ENCODE measurements at regions not wholly inside any gene's neighbourhood (a gene's known extent, or its start where the extent isn't known, plus 50 kb on each side); places are given as distances from the start of the nearest gene placed in this dataset.

DNA sequence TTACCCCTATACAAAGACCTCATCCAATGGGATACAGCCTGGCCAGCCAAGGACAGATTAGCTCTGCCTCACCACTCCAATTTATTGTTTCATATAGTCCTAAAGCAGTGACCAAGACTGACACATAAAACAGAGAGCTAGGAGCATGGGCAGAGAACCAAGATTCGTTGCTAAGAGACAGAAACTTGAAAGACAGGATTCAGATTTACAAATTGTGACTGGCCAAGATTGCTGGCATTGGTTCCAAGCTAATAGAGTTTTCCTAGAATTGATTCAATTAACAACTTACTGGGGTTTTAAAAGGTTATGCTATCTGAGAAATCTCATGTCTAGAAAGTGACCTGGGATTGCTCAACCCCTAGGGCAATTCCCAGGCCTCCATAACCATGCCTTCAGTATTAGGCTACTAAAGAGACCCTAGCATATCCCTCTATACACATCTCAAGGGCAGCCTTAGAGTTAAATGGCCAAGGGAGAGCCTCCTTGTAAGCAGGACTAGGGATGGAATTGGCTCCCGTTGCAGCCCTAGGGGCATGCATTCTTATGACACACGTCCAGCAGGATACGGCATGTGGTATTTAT is 75.6 kb downstream of the ICOS start:
- DNase-seq, result peak; percentile 89

DNA sequence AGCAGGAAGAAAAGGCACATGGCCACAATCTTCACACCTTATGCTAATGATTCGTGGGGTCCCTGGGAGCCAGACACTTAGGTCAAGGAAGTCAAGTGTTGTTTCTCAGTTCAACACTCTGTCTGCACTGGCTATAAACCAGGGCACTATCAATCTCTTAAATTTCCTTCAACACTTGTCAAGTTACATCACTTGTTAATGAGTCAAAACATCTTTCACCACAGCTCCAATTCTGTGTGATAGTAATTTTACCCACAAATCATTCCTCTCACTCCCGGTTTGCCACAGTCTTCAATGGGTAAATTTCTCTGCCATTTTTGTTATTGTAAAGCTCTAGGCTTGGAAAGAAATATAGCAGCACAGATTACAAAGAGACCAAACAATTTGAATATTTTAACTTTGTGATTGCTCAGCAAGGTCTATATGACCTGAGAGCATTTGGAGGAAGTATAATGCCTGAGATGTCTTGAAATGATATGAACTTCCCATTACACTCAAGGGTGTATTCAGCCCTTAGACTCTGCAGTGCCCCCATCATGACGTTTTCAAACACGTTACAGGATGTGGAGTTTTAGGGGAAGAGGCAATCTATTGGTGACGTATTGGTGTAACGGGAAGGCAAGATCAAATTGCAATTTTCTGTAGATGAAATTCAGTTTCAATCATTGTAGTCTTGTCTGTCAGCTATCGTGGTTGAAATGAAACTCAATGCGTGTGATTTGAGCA is 78.7 kb downstream of the ICOS start:
- no peak for DNase-seq

GRCh38 chr2:204018717-204019116 is 82.2 kb downstream of the ICOS start:
- DNase-seq, result no peak

GRCh38 chr2:204019572-204020501 is 83.3 kb downstream of the ICOS start:
- no peak for DNase-seq

DNA sequence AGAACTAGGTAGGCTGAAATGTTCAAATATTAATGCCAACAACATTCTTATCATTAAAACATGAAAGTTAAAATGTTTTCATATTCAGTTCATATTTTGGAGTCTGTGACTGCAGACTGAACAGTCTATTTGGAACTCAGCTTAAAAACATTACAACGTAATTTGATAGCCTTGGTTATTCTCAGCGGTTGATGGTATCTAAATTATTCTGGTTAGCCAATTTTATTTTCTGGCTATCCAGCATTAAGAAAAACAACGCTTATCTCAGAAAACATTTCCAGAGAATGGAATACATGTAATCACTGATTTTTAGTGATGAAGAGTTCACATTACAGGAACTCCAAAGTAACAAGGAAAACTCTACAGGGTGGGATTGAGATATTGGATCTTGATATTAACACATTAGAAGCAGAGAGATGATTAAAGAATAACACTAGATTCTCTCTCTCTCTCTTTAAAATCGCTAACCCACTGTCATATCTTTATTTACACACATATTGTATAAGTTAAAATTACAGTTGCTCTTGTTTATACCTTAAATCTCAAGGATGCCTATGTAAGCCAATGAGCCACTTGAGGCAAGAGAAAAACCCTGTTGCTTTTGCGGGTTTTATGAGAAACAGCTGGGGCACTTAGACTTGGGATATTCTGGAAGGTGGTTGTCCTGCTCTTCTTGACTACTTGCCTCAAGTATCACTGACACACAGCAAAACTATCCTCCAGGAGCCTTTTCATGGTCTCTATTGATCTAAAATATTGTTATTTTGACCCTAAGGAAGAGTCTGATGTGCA is 84.9 kb downstream of the ICOS start:
- DNase-seq, result peak; percentile 1

- no peak for DNase-seq
Observed at GRCh38 chr2:204022550-204022949, 86.0 kb downstream of the ICOS start.

GRCh38 chr2:204023088-204023487 is 86.5 kb downstream of the ICOS start:
- DNase-seq, result no peak

DNA sequence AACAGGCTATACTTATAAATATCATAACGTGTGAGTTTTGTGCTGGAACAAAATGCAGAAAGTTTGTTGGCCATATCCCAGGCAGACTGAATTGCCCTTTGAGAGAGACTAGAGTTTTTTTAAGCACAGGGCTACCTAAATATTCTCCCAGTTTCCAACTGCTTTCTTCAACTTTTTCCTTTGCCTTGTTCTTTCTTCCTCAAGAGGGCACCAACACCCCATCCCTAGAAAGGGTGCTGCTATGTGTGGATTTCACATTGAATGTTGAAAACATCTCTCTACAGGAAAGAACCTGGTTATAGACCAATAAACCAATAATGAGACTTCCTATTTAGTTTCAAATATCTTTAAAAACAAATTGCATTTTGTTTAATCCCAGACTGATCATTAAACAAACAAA is 87.9 kb downstream of the ICOS start:
- peak; percentile 45 for DNase-seq

DNA sequence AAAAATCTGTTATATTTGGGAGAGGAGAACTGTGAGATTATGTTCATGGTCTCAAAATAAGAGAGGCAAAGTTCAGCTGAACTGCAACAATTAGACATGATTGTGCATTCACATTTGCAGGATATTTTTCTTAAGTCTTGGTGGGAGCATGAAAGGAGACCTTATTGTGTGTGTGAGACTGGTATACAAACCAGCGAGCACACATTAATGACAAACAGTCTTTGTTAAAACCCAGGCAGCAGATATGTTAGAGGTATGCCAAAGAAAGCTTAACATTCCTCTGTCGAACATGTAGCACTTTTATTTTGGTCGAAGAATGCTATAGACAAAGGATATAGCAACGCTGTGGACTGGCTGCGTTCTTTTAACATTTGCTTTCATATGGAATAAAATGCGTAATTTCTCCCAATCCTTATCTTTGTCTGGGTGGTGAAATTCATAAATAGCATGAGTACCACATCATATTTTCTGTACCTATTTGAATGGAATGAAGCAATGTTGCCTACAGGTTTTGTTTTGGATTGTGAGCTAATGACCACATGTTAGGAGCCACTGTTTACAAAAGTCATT is 88.4 kb downstream of the ICOS start:
- DNase-seq, result no peak

- no peak for DNase-seq
Observed at GRCh38 chr2:204026294-204026693, 89.7 kb downstream of the ICOS start.

DNA sequence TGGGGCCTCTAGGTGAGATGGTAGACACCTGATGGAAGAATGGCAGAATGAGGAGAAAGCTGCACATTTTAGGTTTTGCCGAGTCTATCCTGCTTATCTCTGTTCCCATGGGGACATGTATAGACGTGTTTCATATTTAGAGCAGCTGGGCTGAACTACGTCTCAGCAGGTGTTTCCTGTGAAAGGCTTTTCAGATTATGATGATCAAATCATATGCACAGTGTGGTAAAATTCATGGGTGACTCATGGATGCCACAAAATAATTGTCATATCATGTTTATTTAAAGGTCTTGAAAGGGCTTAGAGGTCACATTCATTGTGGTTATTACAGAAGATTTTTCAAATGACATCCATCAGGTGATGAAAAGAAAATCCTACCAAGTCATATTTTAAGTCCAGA is 90.5 kb downstream of the ICOS start:
- DNase-seq, result peak; percentile 82

DNA sequence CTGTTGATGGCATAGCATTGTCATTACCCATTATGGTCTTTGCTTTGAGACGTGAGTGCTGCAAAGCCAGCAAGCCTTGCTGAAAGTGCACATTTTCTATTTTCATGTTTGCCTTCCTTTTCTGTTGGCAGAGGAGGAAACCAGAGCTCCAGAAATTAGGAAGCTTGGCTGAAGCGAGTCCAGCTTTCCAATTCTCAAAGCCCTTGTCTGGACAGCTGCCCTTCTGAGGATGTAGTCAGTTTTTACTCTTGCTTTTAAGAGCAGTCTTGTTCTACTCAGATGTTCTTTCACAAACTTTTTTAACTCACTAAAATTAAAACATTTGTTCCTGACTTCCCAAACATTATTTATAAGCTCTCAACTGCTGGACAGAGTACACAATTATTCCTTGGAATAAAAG is 93.8 kb downstream of the ICOS start:
- DNase-seq, result no peak

- DNase-seq, result no peak
Observed at GRCh38 chr2:204031056-204031455, 94.5 kb downstream of the ICOS start.

GRCh38 chr2:204032301-204032700 is 95.7 kb downstream of the ICOS start:
- peak; percentile 63 for DNase-seq

DNA sequence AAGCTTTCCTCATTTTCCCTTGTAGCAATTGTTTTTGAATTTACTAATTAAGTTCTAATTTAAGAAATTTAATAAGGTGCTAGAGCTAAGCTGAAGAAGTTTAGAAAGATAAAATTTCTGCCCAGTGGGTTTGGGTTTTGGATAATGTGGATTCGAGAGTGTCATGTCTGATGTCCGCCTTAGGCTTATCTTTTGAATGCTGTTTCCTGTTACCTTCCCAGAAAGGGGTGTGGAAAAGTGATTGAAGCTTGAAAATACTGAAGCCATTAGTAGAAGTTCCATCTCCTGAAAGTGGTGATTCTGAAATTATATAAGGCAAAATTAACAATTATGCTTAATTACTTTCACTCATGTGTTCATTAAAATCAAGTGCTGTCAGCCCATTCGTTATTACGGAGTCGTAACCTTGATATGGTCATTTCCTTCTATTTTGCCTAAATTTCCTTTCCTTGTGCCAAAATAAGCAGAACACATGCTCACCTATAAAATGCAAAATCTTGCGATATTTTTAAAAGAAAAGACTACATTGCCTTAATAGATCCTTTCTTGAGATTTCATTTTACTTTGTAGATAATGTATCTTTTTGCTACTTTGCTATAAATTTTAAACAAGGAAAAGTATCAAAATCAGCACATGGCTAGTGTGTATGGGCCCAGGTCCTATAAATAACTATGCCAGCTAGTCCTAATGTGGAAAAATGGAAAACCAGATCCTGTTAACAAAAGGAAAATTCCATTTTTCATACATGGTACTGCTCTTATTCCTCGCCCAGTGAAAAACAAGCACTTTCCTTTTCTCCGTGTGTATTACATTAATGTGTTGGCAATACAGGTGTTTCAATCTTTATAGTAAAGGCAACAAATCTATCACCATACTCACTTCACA is 97.3 kb downstream of the ICOS start:
- no peak for DNase-seq

- no peak for DNase-seq
Observed at GRCh38 chr2:204036706-204037105, 100.1 kb downstream of the ICOS start.

GRCh38 chr2:204037286-204037685 is 100.7 kb downstream of the ICOS start:
- peak; percentile 20 for DNase-seq

- no peak for DNase-seq
Observed at GRCh38 chr2:204039298-204039838, 102.8 kb downstream of the ICOS start.

DNA sequence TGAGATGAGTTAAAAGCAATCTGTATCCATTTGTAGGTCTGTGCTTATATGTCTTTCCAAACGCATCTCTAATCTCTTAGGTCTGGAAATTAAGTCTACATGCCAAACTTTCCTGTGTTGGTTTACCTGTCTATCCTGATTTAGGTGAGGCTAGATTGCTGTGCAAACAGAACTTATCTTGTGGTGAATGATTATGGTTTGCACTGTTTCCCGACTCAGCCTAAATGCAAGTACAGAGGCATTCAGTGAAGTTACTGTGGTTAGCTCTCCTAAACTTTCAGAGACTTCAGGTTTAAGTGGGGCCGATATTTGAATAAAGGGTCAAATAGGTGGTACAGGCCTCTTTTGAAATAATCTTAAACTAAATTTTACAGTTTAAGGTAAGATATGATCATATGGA is 103.5 kb downstream of the ICOS start:
- no peak for DNase-seq

GRCh38 chr2:204042401-204042800 is 105.8 kb downstream of the ICOS start:
- DNase-seq, result no peak

DNA sequence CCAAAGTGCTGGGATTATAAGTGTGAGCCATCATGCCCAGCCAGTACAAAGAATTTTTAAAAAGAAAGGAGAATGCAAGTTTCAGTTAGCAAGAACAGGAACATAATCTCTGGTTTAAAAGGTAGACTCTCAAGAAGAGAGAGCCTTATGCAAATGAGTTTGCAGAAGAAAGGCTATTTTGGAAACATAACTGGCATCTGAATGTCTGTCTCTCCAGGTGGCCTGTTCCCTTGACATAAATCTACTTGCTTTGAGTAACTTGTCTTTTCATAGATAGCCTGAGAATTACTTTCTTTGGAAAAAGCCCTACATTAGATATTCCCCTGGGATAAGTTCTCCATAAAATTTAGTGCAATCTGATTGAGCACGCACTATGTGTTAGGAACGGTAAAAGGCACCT is 109.6 kb downstream of the ICOS start:
- DNase-seq, result no peak

All from NCI-H1105 treated with DMSO at 0.1 percent for 48 hours (cell line).